ENCODE measurements at regions not wholly inside any gene's neighbourhood (a gene's known extent, or its start where the extent isn't known, plus 50 kb on each side); places are given as distances from the start of the nearest gene placed in this dataset.
"Not testable (repeated sequence)": the region's sequence is repeated elsewhere in the genome, so short reads cannot be mapped to it uniquely, and the experiment has no call there.

DNA sequence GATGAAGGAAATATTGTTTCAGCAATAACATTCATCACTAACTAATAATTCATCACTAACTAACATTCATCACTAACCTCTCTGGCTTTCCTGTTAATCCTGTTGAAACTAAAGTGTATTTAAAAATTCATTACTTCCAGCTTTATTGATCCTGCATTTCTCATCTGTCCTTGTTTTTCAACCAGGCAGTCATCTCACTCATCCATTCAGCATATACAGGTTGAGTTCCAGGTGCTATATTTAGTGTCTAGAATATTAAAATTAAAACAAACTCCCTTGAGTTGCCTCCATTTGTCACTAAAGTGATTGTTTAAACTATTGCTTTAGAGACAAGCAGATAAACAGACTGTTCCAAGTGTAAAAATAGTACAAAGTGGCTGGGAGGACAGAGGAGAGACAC lies 58.1 kb downstream of the ATXN7L3B start:
- no peak overlapping the region for H3K4me3 ChIP-seq (ENCODE audit: low read depth, low read length)
- TF ChIP-seq, protein P1, sequence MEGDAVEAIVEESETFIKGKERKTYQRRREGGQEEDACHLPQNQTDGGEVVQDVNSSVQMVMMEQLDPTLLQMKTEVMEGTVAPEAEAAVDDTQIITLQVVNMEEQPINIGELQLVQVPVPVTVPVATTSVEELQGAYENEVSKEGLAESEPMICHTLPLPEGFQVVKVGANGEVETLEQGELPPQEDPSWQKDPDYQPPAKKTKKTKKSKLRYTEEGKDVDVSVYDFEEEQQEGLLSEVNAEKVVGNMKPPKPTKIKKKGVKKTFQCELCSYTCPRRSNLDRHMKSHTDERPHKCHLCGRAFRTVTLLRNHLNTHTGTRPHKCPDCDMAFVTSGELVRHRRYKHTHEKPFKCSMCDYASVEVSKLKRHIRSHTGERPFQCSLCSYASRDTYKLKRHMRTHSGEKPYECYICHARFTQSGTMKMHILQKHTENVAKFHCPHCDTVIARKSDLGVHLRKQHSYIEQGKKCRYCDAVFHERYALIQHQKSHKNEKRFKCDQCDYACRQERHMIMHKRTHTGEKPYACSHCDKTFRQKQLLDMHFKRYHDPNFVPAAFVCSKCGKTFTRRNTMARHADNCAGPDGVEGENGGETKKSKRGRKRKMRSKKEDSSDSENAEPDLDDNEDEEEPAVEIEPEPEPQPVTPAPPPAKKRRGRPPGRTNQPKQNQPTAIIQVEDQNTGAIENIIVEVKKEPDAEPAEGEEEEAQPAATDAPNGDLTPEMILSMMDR (IDR thresholded peaks at IDR 0.05; ENCODE audit: low read depth, low read length, missing control alignments), result no peak
- in situ Hi-C loops (cut with HindIII; ENCODE audit: low sequenced_read_pairs), result no loop called here
- DNase-seq (ENCODE audit: low read depth), result no peak

DNA sequence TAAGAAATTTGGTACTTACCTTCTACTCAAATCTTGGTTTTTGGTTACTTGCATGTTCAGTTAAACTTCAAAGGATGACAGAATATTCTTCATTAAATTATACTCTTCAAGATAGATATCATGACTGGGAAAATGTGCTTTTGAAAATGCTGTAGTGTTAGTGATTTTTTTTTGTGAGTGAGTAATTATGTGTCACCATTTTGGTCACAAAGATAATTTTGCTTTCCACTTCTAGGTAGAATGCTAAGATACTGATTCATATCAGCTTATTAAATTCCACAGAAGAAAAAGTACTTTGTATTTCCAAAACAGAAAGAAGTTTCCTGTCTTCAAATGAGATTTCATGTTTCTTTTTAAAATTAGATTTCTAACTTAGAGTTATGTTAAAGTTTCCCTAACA lies 61.2 kb downstream of the ATXN7L3B start:
- no peak for DNase-seq (ENCODE audit: low read depth)
- H3K4me3 ChIP-seq (ENCODE audit: low read depth, low read length), result no peak overlapping the region
- in situ Hi-C loops (cut with HindIII; ENCODE audit: low sequenced_read_pairs), result no loop called here
- TF ChIP-seq, protein P1 (IDR thresholded peaks at IDR 0.05; ENCODE audit: low read depth, low read length, missing control alignments), result no peak

DNA sequence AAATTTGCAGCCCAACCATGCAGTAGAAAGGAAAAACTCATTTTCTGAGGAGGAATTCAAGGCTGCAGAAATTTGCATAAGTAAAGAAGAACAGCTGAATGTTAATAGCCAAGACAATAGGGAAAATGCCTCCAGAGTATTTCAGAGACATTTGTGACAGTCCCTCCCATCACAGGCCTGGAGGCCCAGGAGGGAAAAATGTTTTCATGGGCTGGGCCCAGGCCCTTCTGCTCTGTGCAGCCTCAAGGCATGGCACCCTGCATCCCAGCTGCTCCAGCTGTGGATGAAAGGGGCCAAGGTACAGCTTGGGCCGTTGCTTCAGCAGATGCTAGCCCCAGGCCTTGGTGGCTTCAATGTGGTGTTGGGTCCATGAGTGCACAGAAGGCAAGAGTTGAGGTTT lies 62.3 kb downstream of the ATXN7L3B start:
- DNase-seq (ENCODE audit: low read depth), result no peak
- H3K4me3 ChIP-seq (ENCODE audit: low read depth, low read length), result no peak overlapping the region
- TF ChIP-seq, protein P1 (IDR thresholded peaks at IDR 0.05; ENCODE audit: low read depth, low read length, missing control alignments), result no peak

DNA sequence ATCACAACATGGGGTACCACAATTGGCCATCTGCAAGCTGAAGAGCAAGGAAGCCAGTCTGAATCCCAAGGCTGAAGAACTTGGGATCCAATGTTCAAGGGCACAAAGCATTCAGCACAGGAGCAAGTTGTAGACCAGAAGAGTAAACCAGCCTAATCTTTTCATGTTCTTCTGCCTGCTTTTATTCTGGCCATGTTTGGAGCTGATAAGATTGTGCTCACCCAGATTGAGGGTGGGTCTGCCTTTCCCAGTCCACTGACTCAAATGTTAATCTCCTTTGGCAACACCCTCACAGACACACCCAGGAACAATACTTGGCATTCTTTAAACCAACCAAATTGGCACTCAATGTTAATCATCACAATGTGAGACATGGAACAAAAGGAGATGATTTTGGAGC lies 63.2 kb downstream of the ATXN7L3B start:
- H3K4me3 ChIP-seq (ENCODE audit: low read depth, low read length); in situ Hi-C loops (cut with HindIII; ENCODE audit: low sequenced_read_pairs); DNase-seq (ENCODE audit: low read depth): not testable (repeated sequence)

More for the DNA sequence above, 62.3 kb downstream of the ATXN7L3B start:
- in situ Hi-C loops (cut with HindIII; ENCODE audit: low sequenced_read_pairs), result no loop called here

DNA sequence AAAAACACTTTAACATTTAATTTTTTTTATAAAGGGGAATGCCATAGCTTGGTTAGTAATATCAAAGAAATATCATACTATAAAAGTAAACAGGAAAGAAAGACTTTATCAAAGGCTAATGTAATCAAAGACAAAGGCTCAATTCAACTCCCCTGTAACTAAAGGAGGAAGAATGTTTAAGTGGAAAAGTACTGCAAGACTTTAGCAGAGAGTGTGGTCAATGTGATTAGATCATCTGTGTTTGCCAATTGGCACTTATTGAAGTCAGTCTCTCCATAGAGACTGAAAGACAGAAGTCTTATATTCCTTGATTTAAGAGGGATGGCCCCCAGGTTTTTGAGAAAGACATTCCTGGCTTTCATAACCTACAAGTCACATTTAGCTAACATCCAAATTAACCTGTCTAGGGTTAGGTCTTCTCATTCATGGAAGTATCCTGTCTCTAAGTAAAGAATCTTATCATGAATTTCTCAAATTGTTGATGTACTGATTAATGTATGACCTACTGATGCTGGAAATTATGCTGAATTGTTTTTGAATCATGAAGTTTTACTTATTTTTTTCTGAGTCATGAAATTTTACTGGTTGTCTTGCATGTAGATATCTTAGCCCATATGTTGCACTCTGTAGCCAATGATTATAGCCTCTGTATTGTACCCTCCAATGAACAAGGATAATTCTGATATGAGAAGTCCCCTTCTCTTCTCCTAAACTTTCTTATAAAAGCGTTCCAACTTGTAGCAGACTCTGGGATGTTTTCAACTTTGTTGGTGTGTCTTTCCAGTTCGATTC lies 65.4 kb downstream of the ATXN7L3B start:
- in situ Hi-C loops (cut with HindIII; ENCODE audit: low sequenced_read_pairs), result no loop called here
- no peak for DNase-seq (ENCODE audit: low read depth)
- no peak overlapping the region for H3K4me3 ChIP-seq (ENCODE audit: low read depth, low read length)
- TF ChIP-seq, protein P1 (IDR thresholded peaks at IDR 0.05; ENCODE audit: low read depth, low read length, missing control alignments), result no peak

DNA sequence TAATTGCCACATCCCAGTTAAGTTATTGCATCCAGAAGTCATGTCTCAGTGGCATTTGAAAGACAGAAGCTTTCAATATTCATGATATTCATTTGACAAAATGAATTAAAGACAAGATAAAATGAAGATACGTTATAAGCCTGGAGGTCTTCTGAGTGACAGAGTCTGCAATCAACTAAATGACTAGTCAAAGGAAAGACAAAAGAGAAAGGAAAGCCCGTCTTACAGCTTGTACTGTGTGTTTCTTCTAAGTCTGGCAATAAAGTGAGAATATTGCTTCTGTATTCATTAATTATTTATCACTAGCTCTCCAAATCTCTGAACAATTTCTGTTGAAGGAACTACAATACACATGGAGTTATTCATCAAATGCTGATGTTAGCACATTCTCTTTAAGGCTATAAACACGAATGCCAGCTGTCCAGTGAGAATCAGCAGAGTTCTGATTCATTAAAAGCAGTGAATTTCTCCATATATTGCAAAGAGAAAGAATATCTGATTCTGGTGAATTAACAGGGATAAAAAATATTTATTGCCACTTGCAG lies 70.7 kb downstream of the ATXN7L3B start:
- H3K4me3 ChIP-seq (ENCODE audit: low read depth, low read length), result no peak overlapping the region
- DNase-seq (ENCODE audit: low read depth), result no peak
- TF ChIP-seq, protein P1 (IDR thresholded peaks at IDR 0.05; ENCODE audit: low read depth, low read length, missing control alignments), result no peak
- in situ Hi-C loops (cut with HindIII; ENCODE audit: low sequenced_read_pairs), result no loop called here

DNA sequence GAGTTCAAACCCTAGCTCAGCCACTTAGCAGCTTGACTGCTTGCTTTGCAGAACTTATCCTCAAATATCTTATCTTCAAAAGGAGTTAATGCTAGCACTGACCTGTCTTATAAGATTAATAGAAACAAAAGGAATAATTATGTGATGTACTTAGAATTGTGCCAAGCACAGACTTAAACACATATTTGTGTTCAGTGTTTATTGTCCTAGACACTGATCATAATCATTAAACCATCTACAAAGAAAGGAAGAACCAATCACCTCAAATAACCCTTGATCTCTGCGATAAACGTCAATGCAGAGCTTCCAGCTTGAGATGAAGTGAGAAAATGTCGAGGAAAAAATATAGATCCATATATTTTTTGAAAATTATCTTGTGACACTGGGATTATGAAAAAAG lies 73.1 kb downstream of the ATXN7L3B start:
- in situ Hi-C loops (cut with HindIII; ENCODE audit: low sequenced_read_pairs), result no loop called here
- H3K4me3 ChIP-seq (ENCODE audit: low read depth, low read length), result no peak overlapping the region
- TF ChIP-seq, protein P1 (IDR thresholded peaks at IDR 0.05; ENCODE audit: low read depth, low read length, missing control alignments), result no peak
- no peak for DNase-seq (ENCODE audit: low read depth)
